OCI-LY3 (cell line): ENCODE measurements at regions not wholly inside any gene's neighbourhood (a gene's known extent, or its start where the extent isn't known, plus 50 kb on each side); places are given as distances from the start of the nearest gene placed in this dataset.
"Not testable (repeated sequence)": the region's sequence is repeated elsewhere in the genome, so short reads cannot be mapped to it uniquely, and the experiment has no call there.

ENCODE experiments used
- H2AFZ ChIP-seq: fragments of 200-600, 300-600 bp; shearing (Covaris generic); 2 replicates; pipeline ENCODE4 v1.6.0; 2014; ENCODE audit warnings: antibody characterized with exemption, low read depth, low read length
- H3K27ac ChIP-seq: fragments of 200-600, 300-600 bp; sonication (generic); 2 replicates; pipeline ENCODE4 v1.5.1; 2014; ENCODE audit warnings: mild to moderate bottlenecking, low read length, moderate library complexity, mixed read lengths
- H3K27me3 ChIP-seq: fragments of 200-600, 300-600 bp; sonication (generic); 2 replicates; pipeline ENCODE4 v1.6.1; 2014; ENCODE audit warnings: low read depth, low read length, mixed read lengths
- H3K36me3 ChIP-seq: fragments of 200-600, 300-600 bp; sonication (generic); replicated peaks from 2 replicates; pipeline ENCODE3; 2014; ENCODE audit warnings: low read depth, low read length, mixed read lengths
- H3K4me1 ChIP-seq: fragments of 300-600, 200-600 bp; sonication (generic); 2 replicates; pipeline ENCODE4 v1.6.1; 2014; ENCODE audit warnings: low read length, mixed read lengths
- H3K4me2 ChIP-seq: fragments of 200-600, 300-600 bp; sonication (generic); 2 replicates; pipeline ENCODE4 v1.6.1; 2014; ENCODE audit warnings: low read length, mixed read lengths
- H3K4me3 ChIP-seq: fragments of 300-600, 200-600 bp; sonication (generic); 2 replicates; pipeline ENCODE4 v1.5.1; 2014; ENCODE audit warnings: antibody characterized with exemption, mild to moderate bottlenecking, low read length, moderate library complexity
- H3K79me2 ChIP-seq: fragments of 300-600, 200-600 bp; shearing (Covaris generic); 2 replicates; pipeline ENCODE4 v1.6.1; 2014; ENCODE audit warnings: mild to moderate bottlenecking, low read length, mixed read lengths
- H3K9ac ChIP-seq: fragments of 300-600, 200-600 bp; shearing (Covaris generic); 2 replicates; pipeline ENCODE4 v1.6.0; 2014; ENCODE audit warnings: mild to moderate bottlenecking, low read length, moderate library complexity
- H3K9me3 ChIP-seq: fragments of 200-600, 300-600 bp; shearing (Covaris generic); 2 replicates; pipeline ENCODE4 v1.6.1; 2014; ENCODE audit warnings: low read length, mixed read lengths; ENCODE audit not compliant: insufficient read depth
- H4K20me1 ChIP-seq: fragments of 200-600, 300-600 bp; sonication (generic); 2 replicates; pipeline ENCODE4 v1.6.1; 2016; ENCODE audit warnings: low read length, mixed read lengths; ENCODE audit not compliant: insufficient read depth
- CTCF ChIP-seq: fragments of 200-600, 300-600 bp; sonication (generic); IDR thresholded peaks from 2 replicates; pipeline ENCODE4 v1.5.1; 2014; ENCODE audit warnings: antibody characterized with exemption, low read length, low read depth
- EZH2phosphoT487 ChIP-seq: fragments of 200-600 bp; shearing (Covaris generic); IDR thresholded peaks from 2 replicates; pipeline ENCODE4 v1.6.1; 2018; ENCODE audit warnings: antibody characterized with exemption, mixed run types, low read depth

GRCh38 chr20:53763707-53764414, 170.2 kb upstream of the ZNF217 start:
- Histone ChIP-seq H2AFZ (peak overlapping the region; percentile 65), H3K9me3 (no peaks in the 10 kb centered on the region), H3K4me3 (peak overlapping the region; percentile 7), H3K36me3 (no peaks in the 10 kb centered on the region), H3K4me1 (peaks cover 24% of the 10 kb centered on the region), H3K27me3 (no peaks in the 10 kb centered on the region), H3K9ac (no peak overlapping the region), H3K79me2 (no peaks in the 10 kb centered on the region), H3K27ac (no peak overlapping the region), H3K4me2 (peak overlapping the region; percentile 31), H4K20me1 (no peaks in the 10 kb centered on the region)
- TF ChIP-seq EZH2phosphoT487 (no peak), CTCF (no peak)

GRCh38 chr20:53762423-53762798, 168.8 kb upstream of the ZNF217 start:
- not testable (repeated sequence) for H3K27me3 ChIP-seq, H3K9ac ChIP-seq, H3K4me3 ChIP-seq, H4K20me1 ChIP-seq, H3K79me2 ChIP-seq, H3K9me3 ChIP-seq, H3K27ac ChIP-seq, H2AFZ ChIP-seq, H3K36me3 ChIP-seq, H3K4me2 ChIP-seq
- peaks cover 12% of the 10 kb centered on the region for H3K4me1 ChIP-seq

- no peak overlapping the region for H3K27ac ChIP-seq
- no peaks in the 10 kb centered on the region for H3K79me2 ChIP-seq
- H2AFZ ChIP-seq = no peak overlapping the region
- H3K4me2 ChIP-seq = no peak overlapping the region
- H4K20me1 ChIP-seq = no peaks in the 10 kb centered on the region
- H3K36me3 ChIP-seq = no peaks in the 10 kb centered on the region
- H3K9ac ChIP-seq = no peak overlapping the region
- TF ChIP-seq EZH2phosphoT487 = no peak
- no peaks in the 10 kb centered on the region for H3K9me3 ChIP-seq
- H3K27me3 ChIP-seq = no peaks in the 10 kb centered on the region
- peaks cover 7% of the 10 kb centered on the region for H3K4me1 ChIP-seq
- no peak overlapping the region for H3K4me3 ChIP-seq
Measured at GRCh38 chr20:53760025-53760441, 166.4 kb upstream of the ZNF217 start.

- Histone ChIP-seq H3K9me3 (no peaks in the 10 kb centered on the region), H3K4me1 (peaks cover 6% of the 10 kb centered on the region; the same call in 1 of the 2 replicates), H3K27me3 (no peaks in the 10 kb centered on the region), H3K27ac (no peak overlapping the region), H3K4me3 (no peak overlapping the region), H3K4me2 (no peak overlapping the region), H4K20me1 (no peaks in the 10 kb centered on the region), H3K79me2 (no peaks in the 10 kb centered on the region), H2AFZ (no peak overlapping the region), H3K9ac (no peak overlapping the region), H3K36me3 (no peaks in the 10 kb centered on the region)
- TF ChIP-seq CTCF = no peak
- TF ChIP-seq EZH2phosphoT487 = no peak
Measured at GRCh38 chr20:53757472-53757913, 163.9 kb upstream of the ZNF217 start.

- Histone ChIP-seq H3K9me3 (no peaks in the 10 kb centered on the region), H4K20me1 (no peaks in the 10 kb centered on the region), H3K4me3 (no peak overlapping the region), H3K9ac (no peak overlapping the region), H3K4me2 (no peak overlapping the region), H3K27ac (no peak overlapping the region), H2AFZ (no peak overlapping the region), H3K4me1 (peaks cover 21% of the 10 kb centered on the region), H3K27me3 (no peaks in the 10 kb centered on the region), H3K79me2 (no peaks in the 10 kb centered on the region), H3K36me3 (no peaks in the 10 kb centered on the region)
- TF ChIP-seq CTCF (0 out of 2 replicates have a peak, but pooled peaks have one; percentile 15), EZH2phosphoT487 (no peak)
Measured at GRCh38 chr20:53755733-53756531, 162.3 kb upstream of the ZNF217 start.
